HCT116 (cell line): ENCODE measurements at regions not wholly inside any gene's neighbourhood (a gene's known extent, or its start where the extent isn't known, plus 50 kb on each side); places are given as distances from the start of the nearest gene placed in this dataset.

Source experiments
- CEBPB ChIP-seq: IDR thresholded peaks from 2 replicates; pipeline ENCODE4 v1.6.1; 2012; ENCODE audit warnings: low read depth
- EZH2 ChIP-seq: fragments of 200-600 bp; sonication (generic); IDR thresholded peaks from 2 replicates; pipeline ENCODE4 v1.6.1; 2017; ENCODE audit warnings: antibody characterized with exemption, mixed run types
- FOSL1 ChIP-seq: IDR thresholded peaks from 2 replicates; pipeline ENCODE4 v1.6.1; 2012; ENCODE audit warnings: low read depth
- JUND ChIP-seq: IDR thresholded peaks from 2 replicates; pipeline ENCODE4 v1.6.1; 2012
- POLR2A ChIP-seq: IDR thresholded peaks from 2 replicates; pipeline ENCODE4 v1.7.0; 2011; ENCODE audit warnings: borderline replicate concordance; ENCODE audit not compliant: insufficient read depth, insufficient read length; ENCODE audit errors: extremely low read depth
- POLR2AphosphoS5 ChIP-seq: IDR thresholded peaks from 2 replicates; pipeline ENCODE4 v1.6.1; 2011; ENCODE audit warnings: mild to moderate bottlenecking, low read depth, low read length, moderate library complexity
- RAD21 ChIP-seq: IDR thresholded peaks from 2 replicates; pipeline ENCODE4 v1.6.1; 2012; ENCODE audit warnings: low read depth, mild to moderate bottlenecking
- SIN3A ChIP-seq: IDR thresholded peaks from 2 replicates; pipeline ENCODE4 v1.6.1; 2012; ENCODE audit warnings: low read depth
- YY1 ChIP-seq: IDR thresholded peaks from 2 replicates; pipeline ENCODE4 v1.6.1; 2011; ENCODE audit warnings: low read length, low read depth, moderate library complexity, mild to moderate bottlenecking; ENCODE audit not compliant: insufficient replicate concordance; ENCODE audit errors: extremely low read depth
- ZNF274 ChIP-seq: fragments of 200-500 bp; sonication (Bioruptor generic); IDR thresholded peaks from 2 replicates; pipeline ENCODE4 v1.6.1; 2014; ENCODE audit warnings: mild to moderate bottlenecking, low read depth, low read length, inconsistent platforms
- TF ChIP-seq, protein P1 (sequence below), 3 experiments: fragments of 200-600 bp in 1 of 3; sonication (generic) in 1 of 3; IDR thresholded peaks in 2 of 3; conservative IDR thresholded peaks in 1 of 3; 2 replicates each; pipeline ENCODE4 v1.5.1; 2012 to 2017; ENCODE audit warnings: low read depth in 2 of 3, low read length in 2 of 3, antibody characterized with exemption in 1 of 3, borderline replicate concordance in 1 of 3, control low read depth in 1 of 3, mild to moderate bottlenecking in 1 of 3, mixed read lengths in 1 of 3, mixed run types in 1 of 3, moderate library complexity in 1 of 3; ENCODE audit not compliant: insufficient read depth in 1 of 3
- TF ChIP-seq, protein P2 (sequence below): IDR thresholded peaks from 2 replicates; pipeline ENCODE4 v1.6.1; 2012; ENCODE audit warnings: low read depth
- TF ChIP-seq, protein P3 (sequence below): IDR thresholded peaks from 2 replicates; pipeline ENCODE4 v1.6.1; 2012
- TF ChIP-seq, protein P4 (sequence below): IDR thresholded peaks from 2 replicates; pipeline ENCODE4 v1.6.1; 2011; ENCODE audit warnings: mild to moderate bottlenecking, low read length, moderate library complexity; ENCODE audit not compliant: insufficient replicate concordance; ENCODE audit errors: extremely low read depth

DNA sequence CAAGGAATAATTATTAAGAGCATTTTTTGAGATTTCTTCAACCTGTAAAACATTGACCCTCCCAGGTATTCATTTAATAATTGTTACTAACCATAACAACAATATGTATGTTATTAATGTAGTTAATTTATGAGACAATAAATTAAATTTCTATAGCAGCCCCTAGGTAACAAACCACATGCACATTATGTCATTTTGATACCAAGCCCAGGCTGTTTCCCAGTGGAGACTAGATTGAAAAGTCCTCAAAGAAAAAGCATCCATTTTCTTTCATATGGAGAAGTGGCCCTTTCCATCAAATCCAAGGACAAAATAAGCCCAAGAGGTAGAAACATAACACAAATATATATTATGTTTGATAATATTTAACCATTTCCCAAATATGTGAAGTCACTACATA, 104.3 kb upstream of the GK2 start:
- TF ChIP-seq, protein P1, sequence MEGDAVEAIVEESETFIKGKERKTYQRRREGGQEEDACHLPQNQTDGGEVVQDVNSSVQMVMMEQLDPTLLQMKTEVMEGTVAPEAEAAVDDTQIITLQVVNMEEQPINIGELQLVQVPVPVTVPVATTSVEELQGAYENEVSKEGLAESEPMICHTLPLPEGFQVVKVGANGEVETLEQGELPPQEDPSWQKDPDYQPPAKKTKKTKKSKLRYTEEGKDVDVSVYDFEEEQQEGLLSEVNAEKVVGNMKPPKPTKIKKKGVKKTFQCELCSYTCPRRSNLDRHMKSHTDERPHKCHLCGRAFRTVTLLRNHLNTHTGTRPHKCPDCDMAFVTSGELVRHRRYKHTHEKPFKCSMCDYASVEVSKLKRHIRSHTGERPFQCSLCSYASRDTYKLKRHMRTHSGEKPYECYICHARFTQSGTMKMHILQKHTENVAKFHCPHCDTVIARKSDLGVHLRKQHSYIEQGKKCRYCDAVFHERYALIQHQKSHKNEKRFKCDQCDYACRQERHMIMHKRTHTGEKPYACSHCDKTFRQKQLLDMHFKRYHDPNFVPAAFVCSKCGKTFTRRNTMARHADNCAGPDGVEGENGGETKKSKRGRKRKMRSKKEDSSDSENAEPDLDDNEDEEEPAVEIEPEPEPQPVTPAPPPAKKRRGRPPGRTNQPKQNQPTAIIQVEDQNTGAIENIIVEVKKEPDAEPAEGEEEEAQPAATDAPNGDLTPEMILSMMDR (IDR thresholded peaks at IDR 0.05 in 2 of 3, conservative IDR thresholded peaks at IDR 0.05 in 1 of 3; ENCODE audit: borderline replicate concordance in 1 of 3, insufficient read depth in 1 of 3, low read depth in 2 of 3, low read length in 2 of 3) = no peak
- TF ChIP-seq POLR2A = no peak
- TF ChIP-seq CEBPB = no peak
- TF ChIP-seq SIN3A = no peak
- TF ChIP-seq POLR2AphosphoS5 = no peak
- TF ChIP-seq, protein P2, sequence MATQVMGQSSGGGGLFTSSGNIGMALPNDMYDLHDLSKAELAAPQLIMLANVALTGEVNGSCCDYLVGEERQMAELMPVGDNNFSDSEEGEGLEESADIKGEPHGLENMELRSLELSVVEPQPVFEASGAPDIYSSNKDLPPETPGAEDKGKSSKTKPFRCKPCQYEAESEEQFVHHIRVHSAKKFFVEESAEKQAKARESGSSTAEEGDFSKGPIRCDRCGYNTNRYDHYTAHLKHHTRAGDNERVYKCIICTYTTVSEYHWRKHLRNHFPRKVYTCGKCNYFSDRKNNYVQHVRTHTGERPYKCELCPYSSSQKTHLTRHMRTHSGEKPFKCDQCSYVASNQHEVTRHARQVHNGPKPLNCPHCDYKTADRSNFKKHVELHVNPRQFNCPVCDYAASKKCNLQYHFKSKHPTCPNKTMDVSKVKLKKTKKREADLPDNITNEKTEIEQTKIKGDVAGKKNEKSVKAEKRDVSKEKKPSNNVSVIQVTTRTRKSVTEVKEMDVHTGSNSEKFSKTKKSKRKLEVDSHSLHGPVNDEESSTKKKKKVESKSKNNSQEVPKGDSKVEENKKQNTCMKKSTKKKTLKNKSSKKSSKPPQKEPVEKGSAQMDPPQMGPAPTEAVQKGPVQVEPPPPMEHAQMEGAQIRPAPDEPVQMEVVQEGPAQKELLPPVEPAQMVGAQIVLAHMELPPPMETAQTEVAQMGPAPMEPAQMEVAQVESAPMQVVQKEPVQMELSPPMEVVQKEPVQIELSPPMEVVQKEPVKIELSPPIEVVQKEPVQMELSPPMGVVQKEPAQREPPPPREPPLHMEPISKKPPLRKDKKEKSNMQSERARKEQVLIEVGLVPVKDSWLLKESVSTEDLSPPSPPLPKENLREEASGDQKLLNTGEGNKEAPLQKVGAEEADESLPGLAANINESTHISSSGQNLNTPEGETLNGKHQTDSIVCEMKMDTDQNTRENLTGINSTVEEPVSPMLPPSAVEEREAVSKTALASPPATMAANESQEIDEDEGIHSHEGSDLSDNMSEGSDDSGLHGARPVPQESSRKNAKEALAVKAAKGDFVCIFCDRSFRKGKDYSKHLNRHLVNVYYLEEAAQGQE = no peak
- no peak for TF ChIP-seq EZH2
- TF ChIP-seq JUND = no peak
- TF ChIP-seq YY1 = no peak
- TF ChIP-seq FOSL1 = no peak
- no peak for TF ChIP-seq ZNF274
- TF ChIP-seq, protein P3, sequence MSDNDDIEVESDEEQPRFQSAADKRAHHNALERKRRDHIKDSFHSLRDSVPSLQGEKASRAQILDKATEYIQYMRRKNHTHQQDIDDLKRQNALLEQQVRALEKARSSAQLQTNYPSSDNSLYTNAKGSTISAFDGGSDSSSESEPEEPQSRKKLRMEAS = no peak
- TF ChIP-seq, protein P4, sequence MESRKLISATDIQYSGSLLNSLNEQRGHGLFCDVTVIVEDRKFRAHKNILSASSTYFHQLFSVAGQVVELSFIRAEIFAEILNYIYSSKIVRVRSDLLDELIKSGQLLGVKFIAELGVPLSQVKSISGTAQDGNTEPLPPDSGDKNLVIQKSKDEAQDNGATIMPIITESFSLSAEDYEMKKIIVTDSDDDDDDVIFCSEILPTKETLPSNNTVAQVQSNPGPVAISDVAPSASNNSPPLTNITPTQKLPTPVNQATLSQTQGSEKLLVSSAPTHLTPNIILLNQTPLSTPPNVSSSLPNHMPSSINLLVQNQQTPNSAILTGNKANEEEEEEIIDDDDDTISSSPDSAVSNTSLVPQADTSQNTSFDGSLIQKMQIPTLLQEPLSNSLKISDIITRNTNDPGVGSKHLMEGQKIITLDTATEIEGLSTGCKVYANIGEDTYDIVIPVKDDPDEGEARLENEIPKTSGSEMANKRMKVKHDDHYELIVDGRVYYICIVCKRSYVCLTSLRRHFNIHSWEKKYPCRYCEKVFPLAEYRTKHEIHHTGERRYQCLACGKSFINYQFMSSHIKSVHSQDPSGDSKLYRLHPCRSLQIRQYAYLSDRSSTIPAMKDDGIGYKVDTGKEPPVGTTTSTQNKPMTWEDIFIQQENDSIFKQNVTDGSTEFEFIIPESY = no peak
- no peak for TF ChIP-seq RAD21
